Central memory CD8-positive, alpha-beta T cell (primary cell): ENCODE measurements at regions not wholly inside any gene's neighbourhood (a gene's known extent, or its start where the extent isn't known, plus 50 kb on each side); places are given as distances from the start of the nearest gene placed in this dataset.

Source experiments
- ATAC-seq: fragments of 150-1000 bp; cut with Tn5 transposase; replicated peaks from 2 replicates; pipeline ENCODE4 v1.10.0; 2022; ENCODE audit warnings: mild to moderate bottlenecking, moderate FRiP score, moderate number of reproducible peaks; ENCODE audit not compliant: poor library complexity, severe bottlenecking; ENCODE audit errors: extremely low read depth
- DNase-seq, 2 donors: peaks; one replicate each; pipeline ENCODE4 v3.0.0; 2021; ENCODE audit warnings: low spot score in 2 of 2
- H3K27ac Mint-ChIP-seq: one replicate; pipeline ENCODE4 v1.8.0; 2022; ENCODE audit warnings: low read depth, mild to moderate bottlenecking, moderate library complexity, mixed read lengths
- H3K27me3 Mint-ChIP-seq: one replicate; pipeline ENCODE4 v1.8.0; 2022; ENCODE audit warnings: mixed read lengths
- H3K36me3 Mint-ChIP-seq: one replicate; pipeline ENCODE4 v1.8.0; 2022; ENCODE audit warnings: mild to moderate bottlenecking, moderate library complexity, mixed read lengths; ENCODE audit not compliant: insufficient read depth
- H3K4me1 Mint-ChIP-seq: one replicate; pipeline ENCODE4 v1.8.0; 2022; ENCODE audit warnings: mixed read lengths
- H3K4me3 Mint-ChIP-seq: one replicate; pipeline ENCODE4 v1.8.0; 2022; ENCODE audit warnings: mild to moderate bottlenecking, moderate library complexity, mixed read lengths
- H3K9me3 Mint-ChIP-seq: one replicate; pipeline ENCODE4 v1.8.0; 2022; ENCODE audit warnings: mixed read lengths

GRCh38 chr11:133678191-133678590 is 145.9 kb upstream of the OPCML start:
- DNase-seq (no peak), ATAC-seq (no peak)
- H3K4me3 Mint-ChIP-seq, result no peak overlapping the region
- H3K36me3 Mint-ChIP-seq, result peaks cover 1% of the 10 kb centered on the region
- H3K4me1 Mint-ChIP-seq, result no peaks in the 10 kb centered on the region
- H3K27ac Mint-ChIP-seq, result no peak overlapping the region
- H3K9me3 Mint-ChIP-seq, result peaks cover 10% of the 10 kb centered on the region
- H3K27me3 Mint-ChIP-seq, result peaks cover 23% of the 10 kb centered on the region

DNA sequence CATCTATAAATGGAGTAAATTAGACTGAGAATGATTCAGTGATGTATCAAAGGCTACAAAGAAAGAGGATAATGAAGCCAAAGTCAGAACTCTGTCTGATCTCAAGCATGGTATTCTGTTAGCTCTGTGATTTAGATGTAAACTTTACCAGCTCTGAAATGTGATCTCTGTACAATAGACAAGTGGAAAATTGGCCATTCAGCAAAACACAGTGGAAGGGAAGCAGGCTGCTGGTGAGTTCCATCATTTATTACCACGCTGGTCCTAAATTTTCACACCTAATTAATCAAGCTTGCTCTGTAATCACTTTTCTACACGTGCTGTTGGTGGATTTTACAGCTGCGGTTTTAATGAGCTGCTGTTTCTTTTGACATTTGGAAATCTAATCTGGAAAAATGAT is 145.1 kb upstream of the OPCML start:
- peaks cover 10% of the 10 kb centered on the region for H3K9me3 Mint-ChIP-seq
- no peak for DNase-seq
- no peaks in the 10 kb centered on the region for H3K4me1 Mint-ChIP-seq
- no peak overlapping the region for H3K4me3 Mint-ChIP-seq
- ATAC-seq, result no peak
- H3K27me3 Mint-ChIP-seq, result peaks cover 17% of the 10 kb centered on the region
- H3K36me3 Mint-ChIP-seq, result peaks cover 1% of the 10 kb centered on the region
- H3K27ac Mint-ChIP-seq, result no peak overlapping the region

- Mint-ChIP-seq H3K36me3 (peaks cover 1% of the 10 kb centered on the region), H3K4me1 (no peaks in the 10 kb centered on the region), H3K27me3 (peaks cover 10% of the 10 kb centered on the region), H3K9me3 (peaks cover 10% of the 10 kb centered on the region), H3K27ac (no peak overlapping the region), H3K4me3 (no peak overlapping the region)
- DNase-seq (no peak), ATAC-seq (no peak)
Observed at GRCh38 chr11:133676265-133676664, 144.0 kb upstream of the OPCML start.

DNA sequence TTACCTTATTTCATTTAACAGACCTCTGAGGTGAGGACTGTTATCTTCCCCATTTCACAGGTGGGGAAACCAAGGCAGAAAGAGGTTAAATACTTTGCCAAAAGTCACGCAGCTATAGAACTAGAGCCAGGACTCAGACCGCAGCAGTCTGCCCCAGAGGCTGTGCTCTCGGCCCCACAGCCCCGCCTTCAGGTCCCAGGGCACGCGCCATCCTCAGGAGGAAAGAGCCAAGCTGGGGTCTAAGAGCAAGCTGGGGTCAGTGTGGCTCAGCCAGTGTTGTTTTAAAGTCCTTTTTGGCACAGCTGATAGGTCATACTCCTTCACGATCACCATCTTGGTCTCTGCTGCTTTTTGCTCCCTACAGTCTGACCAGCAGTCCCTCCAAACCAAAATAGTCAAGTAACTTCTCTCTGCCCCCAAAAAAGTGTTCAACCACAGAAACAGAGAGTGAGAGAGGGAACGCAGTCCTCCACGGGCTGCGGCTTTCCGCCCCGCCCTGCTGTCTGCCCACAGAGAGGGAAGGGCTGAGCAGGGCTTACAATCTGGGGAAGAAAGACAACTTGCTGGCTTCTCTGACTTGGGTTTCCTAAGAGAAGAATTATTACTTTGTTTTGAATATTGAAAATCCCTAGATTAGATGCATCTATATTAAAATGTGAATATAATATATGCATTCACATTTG is 137.2 kb upstream of the OPCML start:
- H3K27ac Mint-ChIP-seq, result no peak overlapping the region
- no peak for ATAC-seq
- H3K4me1 Mint-ChIP-seq, result no peaks in the 10 kb centered on the region
- H3K36me3 Mint-ChIP-seq, result peaks cover 2% of the 10 kb centered on the region
- no peaks in the 10 kb centered on the region for H3K27me3 Mint-ChIP-seq
- H3K4me3 Mint-ChIP-seq, result no peak overlapping the region
- H3K9me3 Mint-ChIP-seq, result no peaks in the 10 kb centered on the region
- DNase-seq, result no peak

GRCh38 chr11:133663135-133663985 is 131.1 kb upstream of the OPCML start:
- Mint-ChIP-seq H3K9me3 (no peaks in the 10 kb centered on the region), H3K36me3 (peaks cover 2% of the 10 kb centered on the region), H3K4me3 (no peak overlapping the region), H3K27ac (no peak overlapping the region), H3K4me1 (no peaks in the 10 kb centered on the region), H3K27me3 (no peaks in the 10 kb centered on the region)
- DNase-seq (no peak), ATAC-seq (no peak)

DNA sequence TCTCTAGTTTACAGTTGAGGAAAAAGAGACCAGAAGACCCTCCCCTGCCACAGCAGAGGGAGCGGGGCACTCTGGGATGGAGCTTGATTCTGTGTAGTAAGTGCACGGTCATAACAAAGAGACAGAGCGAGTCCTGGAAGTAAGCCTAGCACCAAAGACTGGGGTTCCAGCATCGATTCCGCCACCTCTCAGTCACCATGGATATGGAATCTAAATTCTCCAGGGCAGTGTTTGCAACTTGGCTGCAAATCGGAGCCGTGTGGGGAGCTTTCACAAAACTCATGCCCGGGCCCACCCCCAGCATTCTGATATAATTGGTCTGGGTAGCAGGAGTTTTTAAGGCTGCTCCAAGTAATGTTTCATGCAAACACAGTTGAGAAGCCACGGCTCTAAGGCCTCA is 129.5 kb upstream of the OPCML start:
- H3K27ac Mint-ChIP-seq, result no peak overlapping the region
- H3K4me1 Mint-ChIP-seq, result no peaks in the 10 kb centered on the region
- peaks cover 6% of the 10 kb centered on the region for H3K9me3 Mint-ChIP-seq
- H3K4me3 Mint-ChIP-seq, result no peak overlapping the region
- DNase-seq, result no peak
- peaks cover 2% of the 10 kb centered on the region for H3K36me3 Mint-ChIP-seq
- no peak for ATAC-seq
- no peaks in the 10 kb centered on the region for H3K27me3 Mint-ChIP-seq

DNA sequence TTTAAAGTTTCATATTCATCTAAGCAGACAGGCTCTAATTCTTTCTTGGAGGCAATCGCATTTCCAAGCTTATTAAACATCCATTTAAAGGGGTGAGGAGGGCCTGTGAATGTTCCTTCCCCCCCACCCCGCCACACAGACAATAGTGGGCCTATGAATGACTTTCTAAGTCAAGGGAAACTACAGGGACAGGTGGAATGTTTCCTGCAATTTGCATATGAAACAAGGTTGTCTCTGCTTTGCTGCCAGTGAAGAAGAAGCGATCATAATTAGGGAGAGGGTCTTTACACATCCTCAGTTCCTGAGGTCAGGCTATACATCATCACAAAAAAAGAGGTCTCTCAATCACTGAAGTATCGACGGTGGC is 127.9 kb upstream of the OPCML start:
- no peak overlapping the region for H3K27ac Mint-ChIP-seq
- no peak overlapping the region for H3K4me3 Mint-ChIP-seq
- H3K36me3 Mint-ChIP-seq, result no peaks in the 10 kb centered on the region
- ATAC-seq (no peak), DNase-seq (no peak)
- H3K27me3 Mint-ChIP-seq, result no peaks in the 10 kb centered on the region
- peaks cover 6% of the 10 kb centered on the region for H3K9me3 Mint-ChIP-seq
- no peaks in the 10 kb centered on the region for H3K4me1 Mint-ChIP-seq

DNA sequence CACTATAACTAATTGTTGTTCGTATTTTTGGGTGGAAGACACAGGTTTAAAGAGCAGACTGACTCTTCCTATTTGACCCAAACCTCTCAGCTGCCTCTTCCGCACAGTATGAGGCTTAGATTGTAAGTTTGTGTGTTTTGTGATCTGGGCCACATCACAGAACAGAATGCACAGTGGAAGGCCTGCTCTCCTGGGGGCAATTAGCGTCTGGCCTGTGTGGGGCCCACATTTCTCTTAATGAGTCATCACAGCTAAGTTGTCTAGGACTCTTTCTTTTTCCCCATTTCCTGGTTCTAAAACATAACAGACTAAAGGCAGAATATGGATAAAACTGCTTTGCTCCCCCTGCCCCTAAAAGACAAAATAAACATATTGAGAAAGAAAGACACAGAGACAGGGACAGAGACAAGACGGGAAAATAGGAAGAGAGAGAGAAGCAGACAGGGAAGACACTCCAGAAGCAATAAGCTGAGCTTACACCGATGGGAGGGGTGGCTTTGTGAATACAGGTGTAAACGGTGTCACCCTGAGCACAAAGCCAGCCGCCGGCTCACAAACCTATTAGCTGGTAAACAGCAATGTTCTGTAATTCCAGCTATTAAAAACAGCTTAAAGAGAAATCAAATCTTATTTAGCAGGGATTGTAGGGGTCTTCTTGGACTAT is 127.4 kb upstream of the OPCML start:
- Mint-ChIP-seq H3K4me1 (no peaks in the 10 kb centered on the region), H3K36me3 (no peaks in the 10 kb centered on the region)
- ATAC-seq, result no peak

DNA sequence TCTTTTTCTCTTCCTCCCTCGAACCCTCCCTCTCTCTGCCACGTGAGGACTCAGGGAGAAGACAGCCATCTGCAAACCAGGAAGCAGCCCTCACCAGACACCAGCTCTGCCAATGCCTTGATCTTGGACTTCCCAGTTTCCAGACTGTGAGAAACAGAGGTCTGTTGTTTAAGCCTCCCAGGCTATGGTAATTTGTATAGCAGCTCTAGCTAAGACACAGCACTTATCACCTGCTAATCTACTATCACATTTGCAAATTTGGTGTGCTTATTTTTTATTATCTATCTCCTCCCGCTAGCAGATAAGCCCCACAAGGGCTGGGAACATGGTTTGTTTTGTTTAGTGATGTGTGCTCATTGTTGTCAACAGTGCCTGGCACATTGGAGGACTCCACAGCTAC is 124.8 kb upstream of the OPCML start:
- Mint-ChIP-seq H3K9me3 (peaks cover 12% of the 10 kb centered on the region), H3K4me3 (no peak overlapping the region), H3K36me3 (no peaks in the 10 kb centered on the region), H3K27ac (no peak overlapping the region), H3K27me3 (no peaks in the 10 kb centered on the region), H3K4me1 (no peaks in the 10 kb centered on the region)
- DNase-seq (no peak), ATAC-seq (no peak)

More for the DNA sequence above, 127.4 kb upstream of the OPCML start:
- H3K27me3 Mint-ChIP-seq, result no peaks in the 10 kb centered on the region
- H3K9me3 Mint-ChIP-seq, result peaks cover 6% of the 10 kb centered on the region
- no peak overlapping the region for H3K27ac Mint-ChIP-seq
- no peak overlapping the region for H3K4me3 Mint-ChIP-seq
- no peak for DNase-seq

- ATAC-seq (no peak), DNase-seq (no peak)
- no peaks in the 10 kb centered on the region for H3K4me1 Mint-ChIP-seq
- H3K9me3 Mint-ChIP-seq, result peaks cover 12% of the 10 kb centered on the region
- no peaks in the 10 kb centered on the region for H3K27me3 Mint-ChIP-seq
- no peak overlapping the region for H3K27ac Mint-ChIP-seq
- H3K36me3 Mint-ChIP-seq, result no peaks in the 10 kb centered on the region
- no peak overlapping the region for H3K4me3 Mint-ChIP-seq
Observed at GRCh38 chr11:133656082-133656635, 123.9 kb upstream of the OPCML start.

DNA sequence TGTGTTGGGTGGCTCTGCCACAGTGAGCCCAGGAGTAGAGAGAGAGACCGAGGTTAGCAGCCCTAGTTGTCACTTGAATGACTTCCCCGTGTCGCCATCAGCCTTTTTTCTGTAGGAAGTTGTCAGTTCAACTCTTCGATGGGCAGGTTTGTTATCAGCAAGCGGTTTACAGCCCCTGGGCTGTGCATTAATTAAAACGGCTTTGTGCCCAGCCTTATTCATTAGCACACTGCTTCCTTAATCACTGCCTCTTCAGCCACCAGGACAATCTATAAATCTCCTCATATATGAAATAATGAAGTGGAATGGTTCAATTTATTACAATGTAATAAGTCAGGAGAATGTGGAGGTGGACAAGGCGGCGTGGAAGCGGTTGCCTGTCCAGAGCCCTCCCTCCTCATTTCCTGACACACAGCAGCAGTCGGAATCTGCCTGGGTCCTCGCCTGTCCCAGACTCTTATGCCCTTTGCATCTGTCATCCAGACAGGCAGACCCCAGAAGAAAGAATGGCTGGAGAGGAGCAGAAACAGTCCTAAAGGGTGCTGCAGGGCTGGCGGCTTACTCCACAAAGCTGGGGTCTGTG is 122.4 kb upstream of the OPCML start:
- Mint-ChIP-seq H3K36me3 (no peaks in the 10 kb centered on the region), H3K4me1 (no peaks in the 10 kb centered on the region), H3K9me3 (peaks cover 12% of the 10 kb centered on the region), H3K4me3 (no peak overlapping the region), H3K27ac (no peak overlapping the region), H3K27me3 (no peaks in the 10 kb centered on the region)
- DNase-seq (no peak), ATAC-seq (no peak)

GRCh38 chr11:133653336-133653735 is 121.0 kb upstream of the OPCML start:
- ATAC-seq (no peak), DNase-seq (no peak)
- Mint-ChIP-seq H3K36me3 (no peaks in the 10 kb centered on the region), H3K27ac (no peak overlapping the region), H3K9me3 (peaks cover 17% of the 10 kb centered on the region), H3K27me3 (no peaks in the 10 kb centered on the region), H3K4me3 (no peak overlapping the region), H3K4me1 (no peaks in the 10 kb centered on the region)
